HepG2 (cell line): ENCODE measurements at regions not wholly inside any gene's neighbourhood (a gene's known extent, or its start where the extent isn't known, plus 50 kb on each side); places are given as distances from the start of the nearest gene placed in this dataset.

Experiments used
- ARNT2 ChIP-seq: sonication (generic); formaldehyde crosslinking; IDR thresholded peaks from 2 replicates; pipeline ENCODE4 v1.8.0; 2022; ENCODE audit warnings: mild to moderate bottlenecking, low read depth, missing genetic modification reagents, moderate library complexity
- ELF3 ChIP-seq: IDR thresholded peaks from 2 replicates; pipeline ENCODE4 v1.6.1; 2016; ENCODE audit warnings: missing genetic modification reagents, missing compliant biosample characterization
- GZF1 ChIP-seq: sonication (generic); formaldehyde crosslinking; IDR thresholded peaks from 2 replicates; pipeline ENCODE4 v1.5.1; 2020; ENCODE audit warnings: mild to moderate bottlenecking, missing genetic modification reagents
- HMG20A ChIP-seq: IDR thresholded peaks from 2 replicates; pipeline ENCODE4 v1.6.1; 2016; ENCODE audit warnings: borderline replicate concordance
- HNF4A ChIP-seq: sonication (generic); formaldehyde crosslinking; IDR thresholded peaks from 2 replicates; pipeline ENCODE4 v1.4.0; 2020; ENCODE audit warnings: missing genetic modification reagents
- HOXD1 ChIP-seq: sonication (generic); formaldehyde crosslinking; IDR thresholded peaks from 2 replicates; pipeline ENCODE4 v1.5.0; 2020; ENCODE audit warnings: missing genetic modification reagents
- KDM2A ChIP-seq: sonication (generic); formaldehyde crosslinking; IDR thresholded peaks from 2 replicates; pipeline ENCODE4 v1.4.0; 2020; ENCODE audit warnings: low read depth, missing genetic modification reagents, borderline replicate concordance
- KLF15 ChIP-seq: sonication (generic); formaldehyde crosslinking; IDR thresholded peaks from 2 replicates; pipeline ENCODE4 v1.8.1; 2023; ENCODE audit warnings: borderline replicate concordance, mild to moderate bottlenecking, inconsistent platforms, missing genetic modification reagents, mixed read lengths
- PHF5A ChIP-seq: IDR thresholded peaks from one replicate; pipeline ENCODE4 v1.6.1; 2018; ENCODE audit warnings: low read depth, missing genetic modification reagents; ENCODE audit not compliant: unreplicated experiment
- TARDBP ChIP-seq: sonication (generic); formaldehyde crosslinking; IDR thresholded peaks from 2 replicates; pipeline ENCODE4 v1.8.0; 2022; ENCODE audit warnings: mild to moderate bottlenecking, missing genetic modification reagents
- TCF7L2 ChIP-seq: IDR thresholded peaks from 2 replicates; pipeline ENCODE4 v1.6.1; 2011; ENCODE audit warnings: mild to moderate bottlenecking, low read depth, low read length, moderate library complexity
- THYN1 ChIP-seq: sonication (generic); formaldehyde crosslinking; IDR thresholded peaks from 2 replicates; pipeline ENCODE4 v1.8.1; 2023; ENCODE audit warnings: low read depth, mild to moderate bottlenecking, moderate library complexity, missing genetic modification reagents, borderline replicate concordance
- ZBTB42 ChIP-seq: sonication (generic); formaldehyde crosslinking; IDR thresholded peaks from 2 replicates; pipeline ENCODE4 v1.5.0; 2020; ENCODE audit warnings: mild to moderate bottlenecking, missing genetic modification reagents
- ZNF263 ChIP-seq: sonication (generic); formaldehyde crosslinking; IDR thresholded peaks from 2 replicates; pipeline ENCODE4 v1.4.0; 2020; ENCODE audit warnings: missing genetic modification reagents
- ZNF546 ChIP-seq: sonication (generic); formaldehyde crosslinking; conservative IDR thresholded peaks from 2 replicates; pipeline ENCODE4 v1.8.1; 2023; ENCODE audit warnings: mild to moderate bottlenecking, missing genetic modification reagents
- ZSCAN9 ChIP-seq: IDR thresholded peaks from 2 replicates; pipeline ENCODE4 v1.6.1; 2016; ENCODE audit warnings: borderline replicate concordance
- TF ChIP-seq, protein P1 (sequence below): sonication (generic); formaldehyde crosslinking; conservative IDR thresholded peaks from 2 replicates; pipeline ENCODE4 v1.4.0; 2020; ENCODE audit warnings: mild to moderate bottlenecking, missing genetic modification reagents, moderate library complexity
- TF ChIP-seq, protein P2 (sequence below): fragments of 450-650 bp; IDR thresholded peaks from 2 replicates; pipeline ENCODE4 v1.6.1; 2017; ENCODE audit warnings: mild to moderate bottlenecking
- TF ChIP-seq, protein P3 (sequence below): sonication (generic); formaldehyde crosslinking; conservative IDR thresholded peaks from 2 replicates; pipeline ENCODE4 v1.8.0; 2022; ENCODE audit warnings: low read depth, missing genetic modification reagents
- TF ChIP-seq, protein P4 (sequence below): sonication (generic); formaldehyde crosslinking; IDR thresholded peaks from 2 replicates; pipeline ENCODE4 v1.5.1; 2020; ENCODE audit warnings: missing genetic modification reagents, mild to moderate bottlenecking, borderline replicate concordance

DNA sequence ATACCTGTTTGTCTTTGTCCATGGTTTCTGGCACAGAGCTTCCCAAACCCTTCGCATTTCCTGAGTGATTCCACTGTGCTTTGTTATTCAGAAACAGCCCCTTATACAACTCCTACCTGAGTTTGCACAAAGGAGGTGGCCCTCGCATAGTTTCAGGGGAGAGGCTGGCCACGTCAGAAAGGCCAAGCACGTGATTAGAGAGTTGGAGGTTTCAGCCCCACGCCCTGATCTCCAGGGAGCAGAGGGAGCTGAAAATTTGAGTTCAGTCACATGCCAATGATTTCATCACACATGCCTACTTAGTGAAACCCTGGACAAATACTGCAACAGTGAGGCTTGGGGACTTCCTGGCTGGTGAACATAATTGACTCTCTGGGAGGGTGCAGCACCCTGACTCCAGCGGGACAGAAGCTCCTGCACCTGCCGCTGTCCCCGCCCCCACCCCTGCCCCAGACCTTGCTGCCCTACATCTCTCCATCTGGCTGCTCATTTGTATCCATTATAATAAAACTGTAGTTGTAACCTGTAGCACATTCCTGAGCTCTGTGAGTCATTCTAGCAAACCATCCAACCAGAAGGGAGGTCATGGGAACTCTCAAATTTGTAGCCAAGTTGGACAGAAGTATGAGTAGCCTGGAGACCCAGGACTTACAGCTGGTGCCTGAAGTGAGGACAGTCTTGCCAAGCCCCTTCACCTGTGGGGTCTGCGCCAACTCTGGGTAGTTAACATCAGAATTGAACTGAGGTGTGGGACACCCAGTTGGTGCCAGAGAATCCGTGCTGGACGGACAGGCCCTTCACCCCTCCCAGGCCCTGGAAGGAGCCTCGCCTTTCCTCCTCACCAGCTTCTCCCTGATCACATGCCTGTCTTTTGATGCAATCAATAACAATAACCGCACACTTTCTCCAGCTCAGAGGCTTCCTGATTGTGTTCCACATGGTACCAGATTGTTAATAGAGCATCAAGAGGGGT lies 224.3 kb downstream of the ANAPC1 start (continued):
- TF ChIP-seq, protein P1, sequence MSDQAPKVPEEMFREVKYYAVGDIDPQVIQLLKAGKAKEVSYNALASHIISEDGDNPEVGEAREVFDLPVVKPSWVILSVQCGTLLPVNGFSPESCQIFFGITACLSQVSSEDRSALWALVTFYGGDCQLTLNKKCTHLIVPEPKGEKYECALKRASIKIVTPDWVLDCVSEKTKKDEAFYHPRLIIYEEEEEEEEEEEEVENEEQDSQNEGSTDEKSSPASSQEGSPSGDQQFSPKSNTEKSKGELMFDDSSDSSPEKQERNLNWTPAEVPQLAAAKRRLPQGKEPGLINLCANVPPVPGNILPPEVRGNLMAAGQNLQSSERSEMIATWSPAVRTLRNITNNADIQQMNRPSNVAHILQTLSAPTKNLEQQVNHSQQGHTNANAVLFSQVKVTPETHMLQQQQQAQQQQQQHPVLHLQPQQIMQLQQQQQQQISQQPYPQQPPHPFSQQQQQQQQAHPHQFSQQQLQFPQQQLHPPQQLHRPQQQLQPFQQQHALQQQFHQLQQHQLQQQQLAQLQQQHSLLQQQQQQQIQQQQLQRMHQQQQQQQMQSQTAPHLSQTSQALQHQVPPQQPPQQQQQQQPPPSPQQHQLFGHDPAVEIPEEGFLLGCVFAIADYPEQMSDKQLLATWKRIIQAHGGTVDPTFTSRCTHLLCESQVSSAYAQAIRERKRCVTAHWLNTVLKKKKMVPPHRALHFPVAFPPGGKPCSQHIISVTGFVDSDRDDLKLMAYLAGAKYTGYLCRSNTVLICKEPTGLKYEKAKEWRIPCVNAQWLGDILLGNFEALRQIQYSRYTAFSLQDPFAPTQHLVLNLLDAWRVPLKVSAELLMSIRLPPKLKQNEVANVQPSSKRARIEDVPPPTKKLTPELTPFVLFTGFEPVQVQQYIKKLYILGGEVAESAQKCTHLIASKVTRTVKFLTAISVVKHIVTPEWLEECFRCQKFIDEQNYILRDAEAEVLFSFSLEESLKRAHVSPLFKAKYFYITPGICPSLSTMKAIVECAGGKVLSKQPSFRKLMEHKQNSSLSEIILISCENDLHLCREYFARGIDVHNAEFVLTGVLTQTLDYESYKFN (CRISPR knock-in tag), result no peak
- TF ChIP-seq HMG20A (CRISPR knock-in tag), result no peak
- no peak for TF ChIP-seq HNF4A (CRISPR knock-in tag)
- TF ChIP-seq, protein P2, sequence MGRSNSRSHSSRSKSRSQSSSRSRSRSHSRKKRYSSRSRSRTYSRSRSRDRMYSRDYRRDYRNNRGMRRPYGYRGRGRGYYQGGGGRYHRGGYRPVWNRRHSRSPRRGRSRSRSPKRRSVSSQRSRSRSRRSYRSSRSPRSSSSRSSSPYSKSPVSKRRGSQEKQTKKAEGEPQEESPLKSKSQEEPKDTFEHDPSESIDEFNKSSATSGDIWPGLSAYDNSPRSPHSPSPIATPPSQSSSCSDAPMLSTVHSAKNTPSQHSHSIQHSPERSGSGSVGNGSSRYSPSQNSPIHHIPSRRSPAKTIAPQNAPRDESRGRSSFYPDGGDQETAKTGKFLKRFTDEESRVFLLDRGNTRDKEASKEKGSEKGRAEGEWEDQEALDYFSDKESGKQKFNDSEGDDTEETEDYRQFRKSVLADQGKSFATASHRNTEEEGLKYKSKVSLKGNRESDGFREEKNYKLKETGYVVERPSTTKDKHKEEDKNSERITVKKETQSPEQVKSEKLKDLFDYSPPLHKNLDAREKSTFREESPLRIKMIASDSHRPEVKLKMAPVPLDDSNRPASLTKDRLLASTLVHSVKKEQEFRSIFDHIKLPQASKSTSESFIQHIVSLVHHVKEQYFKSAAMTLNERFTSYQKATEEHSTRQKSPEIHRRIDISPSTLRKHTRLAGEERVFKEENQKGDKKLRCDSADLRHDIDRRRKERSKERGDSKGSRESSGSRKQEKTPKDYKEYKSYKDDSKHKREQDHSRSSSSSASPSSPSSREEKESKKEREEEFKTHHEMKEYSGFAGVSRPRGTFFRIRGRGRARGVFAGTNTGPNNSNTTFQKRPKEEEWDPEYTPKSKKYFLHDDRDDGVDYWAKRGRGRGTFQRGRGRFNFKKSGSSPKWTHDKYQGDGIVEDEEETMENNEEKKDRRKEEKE, result no peak
- no peak for TF ChIP-seq ZSCAN9
- no peak for TF ChIP-seq PHF5A
- peak; percentile 42; the same call in 1 of the 2 replicates for TF ChIP-seq ELF3 (CRISPR knock-in tag)
- peak; percentile 50; the same call in 1 of the 2 replicates for TF ChIP-seq KDM2A
- TF ChIP-seq TCF7L2, result no peak
- TF ChIP-seq ARNT2, result no peak
- TF ChIP-seq, protein P3, sequence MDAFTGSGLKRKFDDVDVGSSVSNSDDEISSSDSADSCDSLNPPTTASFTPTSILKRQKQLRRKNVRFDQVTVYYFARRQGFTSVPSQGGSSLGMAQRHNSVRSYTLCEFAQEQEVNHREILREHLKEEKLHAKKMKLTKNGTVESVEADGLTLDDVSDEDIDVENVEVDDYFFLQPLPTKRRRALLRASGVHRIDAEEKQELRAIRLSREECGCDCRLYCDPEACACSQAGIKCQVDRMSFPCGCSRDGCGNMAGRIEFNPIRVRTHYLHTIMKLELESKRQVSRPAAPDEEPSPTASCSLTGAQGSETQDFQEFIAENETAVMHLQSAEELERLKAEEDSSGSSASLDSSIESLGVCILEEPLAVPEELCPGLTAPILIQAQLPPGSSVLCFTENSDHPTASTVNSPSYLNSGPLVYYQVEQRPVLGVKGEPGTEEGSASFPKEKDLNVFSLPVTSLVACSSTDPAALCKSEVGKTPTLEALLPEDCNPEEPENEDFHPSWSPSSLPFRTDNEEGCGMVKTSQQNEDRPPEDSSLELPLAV (CRISPR knock-in tag), result no peak
- no peak for TF ChIP-seq THYN1 (CRISPR knock-in tag)
- no peak for TF ChIP-seq KLF15 (CRISPR knock-in tag)
- TF ChIP-seq GZF1, result no peak
- no peak for TF ChIP-seq TARDBP (CRISPR knock-in tag)
- TF ChIP-seq, protein P4, sequence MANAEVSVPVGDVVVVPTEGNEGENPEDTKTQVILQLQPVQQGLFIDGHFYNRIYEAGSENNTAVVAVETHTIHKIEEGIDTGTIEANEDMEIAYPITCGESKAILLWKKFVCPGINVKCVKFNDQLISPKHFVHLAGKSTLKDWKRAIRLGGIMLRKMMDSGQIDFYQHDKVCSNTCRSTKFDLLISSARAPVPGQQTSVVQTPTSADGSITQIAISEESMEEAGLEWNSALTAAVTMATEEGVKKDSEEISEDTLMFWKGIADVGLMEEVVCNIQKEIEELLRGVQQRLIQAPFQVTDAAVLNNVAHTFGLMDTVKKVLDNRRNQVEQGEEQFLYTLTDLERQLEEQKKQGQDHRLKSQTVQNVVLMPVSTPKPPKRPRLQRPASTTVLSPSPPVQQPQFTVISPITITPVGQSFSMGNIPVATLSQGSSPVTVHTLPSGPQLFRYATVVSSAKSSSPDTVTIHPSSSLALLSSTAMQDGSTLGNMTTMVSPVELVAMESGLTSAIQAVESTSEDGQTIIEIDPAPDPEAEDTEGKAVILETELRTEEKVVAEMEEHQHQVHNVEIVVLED (CRISPR knock-in tag), result no peak
- TF ChIP-seq HOXD1 (CRISPR knock-in tag), result no peak
- no peak for TF ChIP-seq ZNF263 (CRISPR knock-in tag)
- no peak for TF ChIP-seq ZNF546 (CRISPR knock-in tag)
- TF ChIP-seq ZBTB42, result no peak
